Peyer's patch (tissue), 4 donors: ENCODE measurements at regions not wholly inside any gene's neighbourhood (a gene's known extent, or its start where the extent isn't known, plus 50 kb on each side); places are given as distances from the start of the nearest gene placed in this dataset.

ENCODE experiments used
- DNase-seq, 3 donors: peaks; one replicate each; pipeline ENCODE4 v3.0.0-alpha.2; 2017 to 2019
- H3K27ac ChIP-seq, 4 donors: fragments of 200-600 bp; sonication (generic); one replicate each; pipeline ENCODE4 v1.5.1; 2016 to 2019
- H3K27me3 ChIP-seq, 2 donors: fragments of 200-600 bp; sonication (generic); one replicate each; pipeline ENCODE4 v1.5.1; 2019
- H3K36me3 ChIP-seq, 3 donors: fragments of 200-600 bp; sonication (generic); one replicate each; pipeline ENCODE4 v1.5.1; 2016 to 2019
- H3K4me1 ChIP-seq, 4 donors: fragments of 200-600 bp; sonication (generic); one replicate each; pipeline ENCODE4 v1.5.1; 2016 to 2019
- H3K4me3 ChIP-seq, 4 donors: fragments of 200-600 bp; sonication (generic); 1 replicate in 3 of 4; 2 replicates in 1 of 4; pipeline ENCODE4 v1.5.1; 2016 to 2019; ENCODE audit warnings: mild to moderate bottlenecking in 1 of 4
- H3K9me3 ChIP-seq, 4 donors: fragments of 200-600 bp; sonication (generic); one replicate each; pipeline ENCODE4 v1.5.1; 2016 to 2019; ENCODE audit warnings: mild to moderate bottlenecking in 1 of 4
- CTCF ChIP-seq, 6 experiments: fragments of 450-650 bp in 4 of 6; fragments of 200-600 bp in 2 of 6; sonication (generic) in 1 of 6; IDR thresholded peaks; one replicate each; pipeline ENCODE4 v1.5.1; 2017 to 2019; ENCODE audit warnings: antibody characterized with exemption in 6 of 6, mild to moderate bottlenecking in 3 of 6, moderate library complexity in 1 of 6
- POLR2A ChIP-seq, 2 donors: fragments of 450-650 bp; IDR thresholded peaks; one replicate each; pipeline ENCODE4 v1.5.1; 2017; ENCODE audit warnings: antibody characterized with exemption in 2 of 2, mild to moderate bottlenecking in 2 of 2, moderate library complexity in 2 of 2

- Histone ChIP-seq H3K27ac (no peak overlapping the region), H3K27me3 (no peaks in the 10 kb centered on the region), H3K4me3 (no peak overlapping the region), H3K4me1 (no peaks in the 10 kb centered on the region), H3K36me3 (no peaks in the 10 kb centered on the region), H3K9me3 (no peaks in the 10 kb centered on the region)
- TF ChIP-seq POLR2A (IDR thresholded peaks at IDR 0.05) (no peak), CTCF (IDR thresholded peaks at IDR 0.05) (no peak)
- no peak for DNase-seq
These were observed 649.6 kb downstream of the TNS3 start for GRCh38 chr7:46932306-46932675.

GRCh38 chr7:46930366-46930765 lies 651.5 kb downstream of the TNS3 start:
- H3K36me3 ChIP-seq = no peaks in the 10 kb centered on the region
- no peaks in the 10 kb centered on the region for H3K9me3 ChIP-seq
- no peak overlapping the region for H3K4me3 ChIP-seq
- no peak for DNase-seq
- H3K4me1 ChIP-seq = no peaks in the 10 kb centered on the region
- no peak for TF ChIP-seq CTCF (IDR thresholded peaks at IDR 0.05)
- TF ChIP-seq POLR2A (IDR thresholded peaks at IDR 0.05) = no peak
- no peak overlapping the region for H3K27ac ChIP-seq
- H3K27me3 ChIP-seq = no peaks in the 10 kb centered on the region

- H3K27me3 ChIP-seq = no peaks in the 10 kb centered on the region
- no peaks in the 10 kb centered on the region for H3K36me3 ChIP-seq
- H3K4me3 ChIP-seq = no peak overlapping the region
- H3K9me3 ChIP-seq = no peaks in the 10 kb centered on the region
- H3K27ac ChIP-seq = no peak overlapping the region
- TF ChIP-seq POLR2A (IDR thresholded peaks at IDR 0.05) = no peak
- no peak for TF ChIP-seq CTCF (IDR thresholded peaks at IDR 0.05)
- no peak for DNase-seq
- H3K4me1 ChIP-seq = no peaks in the 10 kb centered on the region
These were observed 652.6 kb downstream of the TNS3 start for GRCh38 chr7:46929359-46929758.

- no peaks in the 10 kb centered on the region for H3K4me1 ChIP-seq
- H3K27ac ChIP-seq = no peak overlapping the region
- H3K36me3 ChIP-seq = no peaks in the 10 kb centered on the region
- H3K9me3 ChIP-seq = no peaks in the 10 kb centered on the region
- no peak overlapping the region for H3K4me3 ChIP-seq
- no peak for DNase-seq
- no peaks in the 10 kb centered on the region for H3K27me3 ChIP-seq
- TF ChIP-seq POLR2A (IDR thresholded peaks at IDR 0.05) = no peak
- no peak for TF ChIP-seq CTCF (IDR thresholded peaks at IDR 0.05)
These were observed 653.2 kb downstream of the TNS3 start for GRCh38 chr7:46928719-46929118.

GRCh38 chr7:46927131-46927810 lies 654.6 kb downstream of the TNS3 start:
- no peaks in the 10 kb centered on the region for H3K36me3 ChIP-seq
- TF ChIP-seq CTCF (IDR thresholded peaks at IDR 0.05) (no peak), POLR2A (IDR thresholded peaks at IDR 0.05) (no peak)
- no peak overlapping the region for H3K27ac ChIP-seq
- no peaks in the 10 kb centered on the region for H3K9me3 ChIP-seq
- no peak for DNase-seq
- no peaks in the 10 kb centered on the region for H3K4me1 ChIP-seq
- H3K4me3 ChIP-seq = no peak overlapping the region
- no peaks in the 10 kb centered on the region for H3K27me3 ChIP-seq

GRCh38 chr7:46916581-46916980 lies 665.3 kb downstream of the TNS3 start:
- Histone ChIP-seq H3K36me3 (no peaks in the 10 kb centered on the region), H3K27me3 (no peaks in the 10 kb centered on the region), H3K4me1 (no peaks in the 10 kb centered on the region), H3K4me3 (no peak overlapping the region), H3K27ac (no peak overlapping the region), H3K9me3 (no peaks in the 10 kb centered on the region)
- no peak for DNase-seq
- TF ChIP-seq POLR2A (IDR thresholded peaks at IDR 0.05) (no peak), CTCF (IDR thresholded peaks at IDR 0.05) (no peak)
